ENCODE measurements at regions not wholly inside any gene's neighbourhood (a gene's known extent, or its start where the extent isn't known, plus 50 kb on each side); places are given as distances from the start of the nearest gene placed in this dataset.

DNA sequence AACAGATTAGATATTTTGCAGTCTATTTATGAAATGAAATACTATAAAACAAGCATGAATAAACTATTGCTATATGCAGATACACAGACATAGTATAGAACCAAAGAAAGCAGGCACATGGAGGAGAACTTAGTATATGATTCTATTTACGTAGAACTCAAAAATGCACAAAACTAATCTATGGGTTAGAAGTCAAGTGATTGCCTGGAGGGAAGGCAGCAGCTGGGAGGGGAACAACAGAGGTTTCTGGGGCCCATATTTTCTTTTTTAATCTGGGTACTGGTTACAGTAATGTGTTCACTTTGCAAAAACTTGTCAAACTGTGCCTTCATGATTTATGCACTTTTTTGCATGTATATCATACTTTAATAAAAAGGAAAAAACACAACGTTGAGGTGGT lies 202.0 kb downstream of the BCAT1 start:
- no peak for TF ChIP-seq POLR2AphosphoS5 (IDR thresholded peaks at IDR 0.05; ENCODE audit: low read depth, low read length)
- TF ChIP-seq POLR2A (IDR thresholded peaks at IDR 0.05; ENCODE audit: low read depth, low read length) = no peak
- no peak for TF ChIP-seq TAF1 (IDR thresholded peaks at IDR 0.05; ENCODE audit: borderline replicate concordance, low read depth, low read length)

All from GM12892 (cell line).